Upper lobe of left lung (tissue), 4 donors: ENCODE measurements at regions not wholly inside any gene's neighbourhood (a gene's known extent, or its start where the extent isn't known, plus 50 kb on each side); places are given as distances from the start of the nearest gene placed in this dataset.

Experiments used
- CTCF ChIP-seq, 6 experiments: fragments of 450-650 bp in 4 of 6; fragments of 200-600 bp in 2 of 6; sonication (generic) in 2 of 6; IDR thresholded peaks; one replicate each; pipeline ENCODE4 v1.5.1; 2016 to 2019; ENCODE audit warnings: antibody characterized with exemption in 6 of 6
- EP300 ChIP-seq, 4 donors: sonication (generic); formaldehyde crosslinking; IDR thresholded peaks; one replicate each; pipeline ENCODE4 v1.5.1; 2017; ENCODE audit warnings: antibody characterized with exemption in 4 of 4, control low read depth in 2 of 4
- POLR2A ChIP-seq, 4 donors: fragments of 450-650 bp; IDR thresholded peaks; one replicate each; pipeline ENCODE4 v1.5.1; 2016 to 2017; ENCODE audit warnings: antibody characterized with exemption in 4 of 4, mild to moderate bottlenecking in 2 of 4
- POLR2AphosphoS5 ChIP-seq, 2 donors: sonication (generic); formaldehyde crosslinking; IDR thresholded peaks; one replicate each; pipeline ENCODE4 v1.5.1; 2017; ENCODE audit warnings: antibody characterized with exemption in 2 of 2

GRCh38 chr2:221657806-221658205 lies 85.7 kb upstream of the EPHA4 start:
- no peak for TF ChIP-seq CTCF (IDR thresholded peaks at IDR 0.05)
- no peak for TF ChIP-seq POLR2A (IDR thresholded peaks at IDR 0.05)
- TF ChIP-seq EP300 (IDR thresholded peaks at IDR 0.05): no peak
- TF ChIP-seq POLR2AphosphoS5 (IDR thresholded peaks at IDR 0.05): no peak
